ENCODE measurements at regions not wholly inside any gene's neighbourhood (a gene's known extent, or its start where the extent isn't known, plus 50 kb on each side); places are given as distances from the start of the nearest gene placed in this dataset.
A peak's percentile ranks its signal among the peaks of the same experiment; 100 is the strongest.

DNA sequence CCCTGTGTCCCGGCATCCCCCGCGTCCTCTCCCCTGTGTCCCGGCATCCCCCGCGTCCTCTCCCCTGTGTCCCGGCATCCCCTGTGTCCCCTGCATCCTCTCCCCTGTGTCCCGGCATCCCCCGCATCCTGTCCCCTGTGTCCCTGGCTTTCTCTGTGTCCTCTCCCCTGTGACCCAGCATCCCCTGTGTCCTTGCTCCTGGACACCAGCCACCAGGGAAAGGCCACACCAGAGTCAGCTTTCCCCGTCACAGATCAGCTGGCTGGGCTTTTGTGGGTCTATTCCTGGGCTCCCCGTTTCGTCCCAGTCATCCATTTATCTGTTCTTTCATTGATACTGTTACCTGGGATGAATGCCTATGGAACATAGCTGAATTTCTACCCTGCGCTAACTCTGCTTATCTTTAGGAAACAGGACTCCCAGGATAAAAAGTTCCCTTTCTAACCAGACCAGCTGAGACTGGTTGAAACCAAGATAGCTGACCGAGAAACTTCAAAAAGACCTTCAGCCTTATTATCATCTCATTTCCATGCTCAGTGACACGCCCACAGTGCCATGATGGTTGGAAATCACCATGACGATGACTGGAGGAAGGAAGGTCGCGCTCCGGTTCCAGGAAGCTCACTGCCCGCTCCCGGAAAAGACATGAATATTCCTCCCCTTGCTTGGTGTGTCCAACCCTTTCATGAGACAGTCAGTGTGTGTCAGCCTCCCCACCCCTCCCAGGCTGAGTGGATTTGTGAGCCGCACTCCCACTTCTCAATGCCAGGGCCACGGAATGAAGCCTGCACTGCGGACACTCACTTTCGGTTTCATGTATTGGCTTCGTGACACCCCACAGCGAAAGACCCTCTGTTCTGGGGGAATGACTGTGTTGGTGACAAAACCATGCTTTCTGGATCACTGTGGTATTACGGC lies 276.4 kb upstream of the SFSWAP start (continued):
- TF ChIP-seq, protein P1, sequence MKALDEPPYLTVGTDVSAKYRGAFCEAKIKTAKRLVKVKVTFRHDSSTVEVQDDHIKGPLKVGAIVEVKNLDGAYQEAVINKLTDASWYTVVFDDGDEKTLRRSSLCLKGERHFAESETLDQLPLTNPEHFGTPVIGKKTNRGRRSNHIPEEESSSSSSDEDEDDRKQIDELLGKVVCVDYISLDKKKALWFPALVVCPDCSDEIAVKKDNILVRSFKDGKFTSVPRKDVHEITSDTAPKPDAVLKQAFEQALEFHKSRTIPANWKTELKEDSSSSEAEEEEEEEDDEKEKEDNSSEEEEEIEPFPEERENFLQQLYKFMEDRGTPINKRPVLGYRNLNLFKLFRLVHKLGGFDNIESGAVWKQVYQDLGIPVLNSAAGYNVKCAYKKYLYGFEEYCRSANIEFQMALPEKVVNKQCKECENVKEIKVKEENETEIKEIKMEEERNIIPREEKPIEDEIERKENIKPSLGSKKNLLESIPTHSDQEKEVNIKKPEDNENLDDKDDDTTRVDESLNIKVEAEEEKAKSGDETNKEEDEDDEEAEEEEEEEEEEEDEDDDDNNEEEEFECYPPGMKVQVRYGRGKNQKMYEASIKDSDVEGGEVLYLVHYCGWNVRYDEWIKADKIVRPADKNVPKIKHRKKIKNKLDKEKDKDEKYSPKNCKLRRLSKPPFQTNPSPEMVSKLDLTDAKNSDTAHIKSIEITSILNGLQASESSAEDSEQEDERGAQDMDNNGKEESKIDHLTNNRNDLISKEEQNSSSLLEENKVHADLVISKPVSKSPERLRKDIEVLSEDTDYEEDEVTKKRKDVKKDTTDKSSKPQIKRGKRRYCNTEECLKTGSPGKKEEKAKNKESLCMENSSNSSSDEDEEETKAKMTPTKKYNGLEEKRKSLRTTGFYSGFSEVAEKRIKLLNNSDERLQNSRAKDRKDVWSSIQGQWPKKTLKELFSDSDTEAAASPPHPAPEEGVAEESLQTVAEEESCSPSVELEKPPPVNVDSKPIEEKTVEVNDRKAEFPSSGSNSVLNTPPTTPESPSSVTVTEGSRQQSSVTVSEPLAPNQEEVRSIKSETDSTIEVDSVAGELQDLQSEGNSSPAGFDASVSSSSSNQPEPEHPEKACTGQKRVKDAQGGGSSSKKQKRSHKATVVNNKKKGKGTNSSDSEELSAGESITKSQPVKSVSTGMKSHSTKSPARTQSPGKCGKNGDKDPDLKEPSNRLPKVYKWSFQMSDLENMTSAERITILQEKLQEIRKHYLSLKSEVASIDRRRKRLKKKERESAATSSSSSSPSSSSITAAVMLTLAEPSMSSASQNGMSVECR (CRISPR knock-in tag; IDR thresholded peaks at IDR 0.05) = peak; percentile 43; the same call in 1 of the 2 replicates
- peak; percentile 59; the same call in 1 of the 2 replicates for TF ChIP-seq SP1 (CRISPR knock-in tag; IDR thresholded peaks at IDR 0.05)
- peak; percentile 18 for TF ChIP-seq RBBP5 (IDR thresholded peaks at IDR 0.05; ENCODE audit: borderline replicate concordance, insufficient read depth, low read length, poor library complexity, severe bottlenecking)
- peak; percentile 91 for TF ChIP-seq KLF16 (IDR thresholded peaks at IDR 0.05)
- 0 out of 2 replicates have a peak, but pooled peaks have one; percentile 10 for TF ChIP-seq KLF13 (tag; IDR thresholded peaks at IDR 0.05; ENCODE audit: borderline replicate concordance, low read depth)
- no peak for TF ChIP-seq ZKSCAN8 (CRISPR knock-in tag; IDR thresholded peaks at IDR 0.05)
- 0 out of 2 replicates have a peak, but pooled peaks have one; percentile 33 for TF ChIP-seq MYC (IDR thresholded peaks at IDR 0.05; ENCODE audit: low read depth, low read length)
- TF ChIP-seq MYC (CRISPR knock-in tag; IDR thresholded peaks at IDR 0.05; ENCODE audit: borderline replicate concordance, low read depth) = no peak
- TF ChIP-seq EP300 (IDR thresholded peaks at IDR 0.05; ENCODE audit: low read length) = peak; percentile 67; the same call in 1 of the 2 replicates
- TF ChIP-seq DACH1 (IDR thresholded peaks at IDR 0.05; ENCODE audit: partially characterized antibody) = no peak
- TF ChIP-seq TAF9B (IDR thresholded peaks at IDR 0.05; ENCODE audit: partially characterized antibody) = peak; percentile 13
- TF ChIP-seq FOXM1 (IDR thresholded peaks at IDR 0.05; ENCODE audit: low read depth) = peak; percentile 61
- TF ChIP-seq FOXM1 (CRISPR knock-in tag; IDR thresholded peaks at IDR 0.05; ENCODE audit: low read depth) = no peak
- TF ChIP-seq, protein P2, sequence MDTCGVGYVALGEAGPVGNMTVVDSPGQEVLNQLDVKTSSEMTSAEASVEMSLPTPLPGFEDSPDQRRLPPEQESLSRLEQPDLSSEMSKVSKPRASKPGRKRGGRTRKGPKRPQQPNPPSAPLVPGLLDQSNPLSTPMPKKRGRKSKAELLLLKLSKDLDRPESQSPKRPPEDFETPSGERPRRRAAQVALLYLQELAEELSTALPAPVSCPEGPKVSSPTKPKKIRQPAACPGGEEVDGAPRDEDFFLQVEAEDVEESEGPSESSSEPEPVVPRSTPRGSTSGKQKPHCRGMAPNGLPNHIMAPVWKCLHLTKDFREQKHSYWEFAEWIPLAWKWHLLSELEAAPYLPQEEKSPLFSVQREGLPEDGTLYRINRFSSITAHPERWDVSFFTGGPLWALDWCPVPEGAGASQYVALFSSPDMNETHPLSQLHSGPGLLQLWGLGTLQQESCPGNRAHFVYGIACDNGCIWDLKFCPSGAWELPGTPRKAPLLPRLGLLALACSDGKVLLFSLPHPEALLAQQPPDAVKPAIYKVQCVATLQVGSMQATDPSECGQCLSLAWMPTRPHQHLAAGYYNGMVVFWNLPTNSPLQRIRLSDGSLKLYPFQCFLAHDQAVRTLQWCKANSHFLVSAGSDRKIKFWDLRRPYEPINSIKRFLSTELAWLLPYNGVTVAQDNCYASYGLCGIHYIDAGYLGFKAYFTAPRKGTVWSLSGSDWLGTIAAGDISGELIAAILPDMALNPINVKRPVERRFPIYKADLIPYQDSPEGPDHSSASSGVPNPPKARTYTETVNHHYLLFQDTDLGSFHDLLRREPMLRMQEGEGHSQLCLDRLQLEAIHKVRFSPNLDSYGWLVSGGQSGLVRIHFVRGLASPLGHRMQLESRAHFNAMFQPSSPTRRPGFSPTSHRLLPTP (IDR thresholded peaks at IDR 0.05; ENCODE audit: borderline replicate concordance, extremely low read depth, insufficient read length) = no peak
- TF ChIP-seq, protein P3, sequence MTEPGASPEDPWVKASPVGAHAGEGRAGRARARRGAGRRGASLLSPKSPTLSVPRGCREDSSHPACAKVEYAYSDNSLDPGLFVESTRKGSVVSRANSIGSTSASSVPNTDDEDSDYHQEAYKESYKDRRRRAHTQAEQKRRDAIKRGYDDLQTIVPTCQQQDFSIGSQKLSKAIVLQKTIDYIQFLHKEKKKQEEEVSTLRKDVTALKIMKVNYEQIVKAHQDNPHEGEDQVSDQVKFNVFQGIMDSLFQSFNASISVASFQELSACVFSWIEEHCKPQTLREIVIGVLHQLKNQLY (CRISPR knock-in tag; conservative IDR thresholded peaks at IDR 0.05) = no peak
- TF ChIP-seq TFAM (CRISPR knock-in tag; conservative IDR thresholded peaks at IDR 0.05) = no peak
- no peak for TF ChIP-seq ESRRB (CRISPR knock-in tag; IDR thresholded peaks at IDR 0.05; ENCODE audit: borderline replicate concordance)
- peak; percentile 15; the same call in 1 of the 2 replicates for TF ChIP-seq NFIC (IDR thresholded peaks at IDR 0.05)
- TF ChIP-seq FOSL1 (tag; conservative IDR thresholded peaks at IDR 0.05) = peak; percentile 71
